Stimulated activated CD8-positive, alpha-beta memory T cell treated with anti-CD3 and anti-CD28 coated beads, Interleukin-12 subunit alpha, Interleukin-12 subunit beta, amount 100 ng/mL, for 4 hours (primary cell): ENCODE measurements at regions not wholly inside any gene's neighbourhood (a gene's known extent, or its start where the extent isn't known, plus 50 kb on each side); places are given as distances from the start of the nearest gene placed in this dataset.

Source experiments
- DNase-seq: peaks from one replicate; pipeline ENCODE4 v3.0.0-alpha.2; 2020; ENCODE audit warnings: low read depth

DNA sequence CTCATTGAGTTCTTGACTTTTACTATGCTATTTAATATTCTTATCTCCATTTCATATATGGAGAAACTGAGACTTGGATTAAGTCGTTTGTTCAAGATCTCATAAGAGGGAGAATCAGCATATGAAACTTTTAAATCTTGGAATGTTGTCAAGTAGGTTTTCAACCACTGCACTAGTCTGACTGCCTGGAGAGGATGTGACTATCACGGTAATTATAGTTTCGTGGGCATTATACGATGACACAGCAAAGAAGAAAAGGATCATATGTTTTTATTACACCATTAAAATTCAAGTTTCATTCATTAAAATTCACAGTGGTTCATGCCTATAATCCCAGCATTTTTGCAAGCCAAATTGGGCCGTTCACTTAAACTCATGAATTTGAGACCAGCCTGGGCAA, 555.2 kb downstream of the SLITRK1 start:
- no peak for DNase-seq

GRCh38 chr13:83325125-83325853, 557.0 kb downstream of the SLITRK1 start:
- DNase-seq = no peak

GRCh38 chr13:83311886-83312577, 570.2 kb downstream of the SLITRK1 start:
- no peak for DNase-seq

DNA sequence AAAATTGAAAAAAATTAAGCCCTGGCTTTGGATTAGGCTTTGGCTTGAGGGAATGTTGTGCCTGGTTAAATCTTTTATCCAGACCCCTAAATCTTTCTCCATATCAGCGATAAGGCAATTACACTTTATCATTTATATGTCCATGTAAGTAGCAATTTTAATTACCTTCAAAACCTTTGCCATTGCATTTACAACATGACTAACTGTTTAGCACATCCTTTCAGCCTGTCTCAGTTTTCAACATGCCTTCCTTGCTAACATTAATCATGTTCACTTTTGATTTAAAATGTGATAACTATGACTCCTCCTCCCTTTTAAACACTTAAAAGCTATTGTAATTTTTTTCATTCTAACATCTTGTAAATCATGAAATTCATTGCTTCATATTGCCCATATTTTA, 583.7 kb downstream of the SLITRK1 start:
- DNase-seq = no peak

DNA sequence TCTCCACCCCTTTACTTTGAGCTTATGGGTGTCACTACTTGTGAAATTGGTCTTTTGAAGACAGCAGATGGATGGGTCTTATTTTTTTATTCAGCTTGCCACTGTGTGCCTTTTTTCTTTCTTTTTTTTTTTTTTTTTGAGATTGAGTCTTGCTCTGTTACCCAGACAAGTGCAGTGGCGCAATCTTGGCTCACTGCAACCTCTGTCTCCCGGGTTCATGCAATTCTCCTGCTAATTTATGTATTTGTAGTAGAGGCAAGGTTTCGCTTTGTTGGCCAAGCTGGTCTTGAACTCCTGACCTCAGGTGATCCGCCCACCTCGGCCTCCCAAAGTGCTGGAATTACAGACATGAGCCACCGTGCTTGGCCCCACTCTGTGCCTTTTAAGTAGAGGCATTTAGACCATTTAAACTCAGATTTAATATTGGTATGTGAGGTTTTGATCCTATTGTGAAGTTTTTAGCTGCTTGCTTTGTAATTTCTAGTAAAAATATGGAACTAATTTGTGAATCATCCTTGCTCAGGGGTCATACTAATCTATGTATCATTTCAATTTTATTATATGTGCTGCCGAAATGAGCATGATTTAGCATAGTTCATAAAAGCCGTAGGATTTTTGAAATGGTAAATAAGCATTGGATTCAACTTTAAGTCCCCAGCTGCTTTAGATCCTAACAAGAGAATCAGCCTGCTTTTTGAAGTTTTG, 584.5 kb downstream of the SLITRK1 start:
- no peak for DNase-seq

DNA sequence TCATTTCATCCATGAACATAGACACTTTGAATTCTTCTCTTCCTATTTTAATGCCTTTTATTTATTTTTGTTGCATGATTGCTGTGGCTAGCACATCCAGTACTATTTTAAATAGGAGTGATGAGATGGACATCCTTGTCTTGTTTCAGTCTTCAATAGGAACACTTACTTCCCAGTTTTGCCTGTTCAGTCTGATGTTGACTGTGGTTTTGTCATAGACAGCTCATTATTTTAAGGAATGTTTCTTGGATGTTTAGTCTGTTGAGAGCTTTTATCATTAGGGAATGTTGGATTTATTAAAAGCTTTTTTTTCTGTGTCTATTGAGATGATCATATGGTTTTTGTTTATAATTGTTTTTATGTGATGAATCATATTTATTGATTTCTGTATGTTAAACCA, 586.6 kb downstream of the SLITRK1 start:
- DNase-seq = no peak

- no peak for DNase-seq
Measured at GRCh38 chr13:83286737-83287136, 595.5 kb downstream of the SLITRK1 start.

- no peak for DNase-seq
Measured at GRCh38 chr13:83281654-83282053, 600.6 kb downstream of the SLITRK1 start.

DNA sequence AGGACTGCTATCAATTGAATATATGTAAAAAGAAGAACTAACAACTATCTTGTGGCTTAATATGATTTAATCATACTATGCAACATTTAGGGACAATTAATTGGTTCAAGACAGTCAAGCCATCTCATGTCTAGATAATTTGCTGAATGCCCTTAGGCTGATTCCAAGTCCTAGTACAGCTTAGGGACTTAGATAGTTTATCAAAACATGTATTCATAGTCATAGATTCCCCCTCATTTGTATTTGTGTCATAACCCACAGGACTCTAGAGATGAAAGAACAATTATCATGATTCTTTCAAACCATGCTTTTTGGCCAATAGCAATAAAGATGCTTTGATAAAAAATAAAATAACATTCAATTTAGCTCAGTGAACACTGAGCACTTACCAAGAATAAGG, 607.6 kb downstream of the SLITRK1 start:
- no peak for DNase-seq

DNA sequence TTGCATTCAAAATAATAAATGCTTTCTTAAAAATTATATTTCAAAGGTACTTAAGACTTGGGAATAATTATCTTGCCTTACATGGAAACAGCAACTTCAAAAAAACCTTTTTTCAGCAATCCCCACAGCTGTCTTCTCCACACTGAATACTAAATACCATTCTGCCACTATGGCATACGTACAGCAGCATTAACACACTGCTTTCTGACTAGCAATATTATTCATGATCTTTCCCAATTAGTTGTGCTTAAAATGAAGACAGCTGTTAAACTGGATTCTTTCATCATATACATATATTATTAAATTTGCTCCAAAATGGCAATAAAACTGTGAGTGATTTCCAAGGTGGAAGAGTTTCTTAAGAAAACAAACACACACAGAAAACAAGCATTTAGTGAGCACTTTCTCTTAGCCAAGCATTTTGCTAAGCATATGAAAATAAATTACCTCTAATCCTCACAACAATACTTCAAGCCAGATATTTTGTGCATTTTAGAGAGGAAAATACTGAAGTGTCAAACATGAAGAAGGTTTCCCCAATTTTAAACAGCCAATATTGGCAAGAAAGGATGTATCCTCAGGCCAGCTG, 609.5 kb downstream of the SLITRK1 start:
- DNase-seq = no peak

DNA sequence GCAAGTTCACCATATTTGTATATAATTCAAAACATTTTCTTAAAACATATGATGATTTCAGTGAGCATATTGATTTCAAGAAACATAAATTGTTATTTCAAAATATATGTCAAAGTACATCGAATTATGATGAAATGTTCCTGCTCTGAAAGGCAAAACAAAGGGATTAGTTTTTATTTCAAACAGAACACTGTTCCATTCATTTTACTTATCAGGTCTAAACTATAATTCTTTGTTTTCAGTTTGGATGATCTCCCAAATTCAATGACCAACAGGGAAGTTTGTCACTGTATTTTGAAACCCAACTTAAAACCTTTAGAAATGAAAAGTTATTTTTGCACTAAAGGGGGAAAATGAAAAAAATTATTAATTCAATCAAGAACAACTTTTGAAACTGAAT, 610.2 kb downstream of the SLITRK1 start:
- DNase-seq = no peak

GRCh38 chr13:83265279-83265678, 617.0 kb downstream of the SLITRK1 start:
- DNase-seq = no peak

- DNase-seq = no peak
Measured at GRCh38 chr13:83248751-83249150, 633.5 kb downstream of the SLITRK1 start.

DNA sequence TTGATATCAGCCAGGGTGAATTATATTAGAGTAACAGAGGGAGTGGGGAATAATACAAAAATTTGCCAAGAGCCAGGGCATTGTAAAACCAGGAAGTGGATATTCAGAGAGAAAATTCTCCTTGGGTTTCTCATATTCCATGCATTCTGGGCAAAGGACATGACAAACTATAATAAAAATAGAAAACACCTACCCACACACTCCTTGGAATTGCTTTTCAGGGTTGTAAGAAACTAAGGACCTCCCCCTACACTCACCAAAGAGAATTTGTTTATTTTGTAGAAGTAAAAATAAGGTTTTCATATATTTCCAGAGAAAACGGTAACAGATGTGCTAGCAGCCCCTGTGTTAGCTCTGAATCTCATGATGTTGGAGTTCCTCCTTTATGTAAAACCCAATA, 649.6 kb downstream of the SLITRK1 start:
- DNase-seq = no peak

- no peak for DNase-seq
Measured at GRCh38 chr13:83229574-83230305, 652.5 kb downstream of the SLITRK1 start.

- no peak for DNase-seq
Measured at GRCh38 chr13:83223546-83223945, 658.7 kb downstream of the SLITRK1 start.

DNA sequence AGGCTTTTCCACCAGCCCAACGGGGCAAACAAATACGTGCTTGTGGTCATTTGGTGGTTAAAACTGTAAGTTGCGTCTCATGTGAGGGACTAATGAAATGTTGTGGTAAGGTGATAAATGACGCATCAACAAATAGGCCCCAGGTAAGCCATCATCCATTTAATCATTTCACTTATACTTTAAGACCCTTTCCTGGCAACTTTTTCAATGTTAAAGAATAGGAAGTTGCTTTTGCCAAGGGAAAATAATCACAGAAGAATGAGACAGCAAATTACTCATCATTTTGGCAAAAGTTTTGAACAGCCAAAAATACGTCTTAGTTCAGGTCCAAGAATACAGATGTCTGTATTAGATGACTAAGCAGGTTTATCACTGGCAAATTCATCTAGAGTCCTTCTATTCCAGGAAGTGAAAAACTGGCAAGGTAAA, 660.4 kb downstream of the SLITRK1 start:
- no peak for DNase-seq

GRCh38 chr13:83221256-83221655, 661.0 kb downstream of the SLITRK1 start:
- no peak for DNase-seq

GRCh38 chr13:83220241-83220640, 662.0 kb downstream of the SLITRK1 start:
- DNase-seq = no peak

GRCh38 chr13:83219832-83220231, 662.4 kb downstream of the SLITRK1 start:
- no peak for DNase-seq

- no peak for DNase-seq
Measured at GRCh38 chr13:83216479-83217245, 665.6 kb downstream of the SLITRK1 start.
